Esophagus squamous epithelium (tissue), 4 donors: ENCODE measurements at regions not wholly inside any gene's neighbourhood (a gene's known extent, or its start where the extent isn't known, plus 50 kb on each side); places are given as distances from the start of the nearest gene placed in this dataset.

Experiments used
- POLR2A ChIP-seq, 4 donors: fragments of 450-650 bp; IDR thresholded peaks; one replicate each; pipeline ENCODE4 v1.6.1; 2017; ENCODE audit warnings: antibody characterized with exemption in 4 of 4, mild to moderate bottlenecking in 4 of 4, moderate library complexity in 3 of 4
- TF ChIP-seq, protein P1 (sequence below), 6 experiments: fragments of 450-650 bp in 4 of 6; fragments of 200-600 bp in 2 of 6; sonication (generic) in 2 of 6; IDR thresholded peaks; one replicate each; pipeline ENCODE4 v1.5.1; 2016 to 2019; ENCODE audit warnings: antibody characterized with exemption in 6 of 6, mild to moderate bottlenecking in 4 of 6, moderate library complexity in 4 of 6

DNA sequence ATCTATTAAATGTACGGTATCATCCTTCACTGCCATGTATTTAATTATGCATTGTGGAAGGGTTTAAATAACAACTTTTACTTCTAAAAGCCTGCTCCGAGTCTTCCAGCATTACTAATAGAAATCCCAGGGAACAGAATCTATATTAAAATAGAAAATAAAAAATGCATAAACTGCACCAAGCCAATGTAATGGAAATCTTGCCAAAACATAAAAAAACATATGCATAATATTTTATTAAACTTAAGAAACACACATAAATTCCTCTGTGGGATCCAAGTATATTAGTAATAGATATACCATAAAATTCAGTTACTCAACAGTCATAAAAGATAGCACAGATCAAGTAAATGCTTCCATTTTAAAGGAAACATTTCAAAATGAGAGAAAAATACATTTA, 175.6 kb downstream of the TDRD15 start:
- TF ChIP-seq, protein P1, sequence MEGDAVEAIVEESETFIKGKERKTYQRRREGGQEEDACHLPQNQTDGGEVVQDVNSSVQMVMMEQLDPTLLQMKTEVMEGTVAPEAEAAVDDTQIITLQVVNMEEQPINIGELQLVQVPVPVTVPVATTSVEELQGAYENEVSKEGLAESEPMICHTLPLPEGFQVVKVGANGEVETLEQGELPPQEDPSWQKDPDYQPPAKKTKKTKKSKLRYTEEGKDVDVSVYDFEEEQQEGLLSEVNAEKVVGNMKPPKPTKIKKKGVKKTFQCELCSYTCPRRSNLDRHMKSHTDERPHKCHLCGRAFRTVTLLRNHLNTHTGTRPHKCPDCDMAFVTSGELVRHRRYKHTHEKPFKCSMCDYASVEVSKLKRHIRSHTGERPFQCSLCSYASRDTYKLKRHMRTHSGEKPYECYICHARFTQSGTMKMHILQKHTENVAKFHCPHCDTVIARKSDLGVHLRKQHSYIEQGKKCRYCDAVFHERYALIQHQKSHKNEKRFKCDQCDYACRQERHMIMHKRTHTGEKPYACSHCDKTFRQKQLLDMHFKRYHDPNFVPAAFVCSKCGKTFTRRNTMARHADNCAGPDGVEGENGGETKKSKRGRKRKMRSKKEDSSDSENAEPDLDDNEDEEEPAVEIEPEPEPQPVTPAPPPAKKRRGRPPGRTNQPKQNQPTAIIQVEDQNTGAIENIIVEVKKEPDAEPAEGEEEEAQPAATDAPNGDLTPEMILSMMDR (IDR thresholded peaks at IDR 0.05): no peak
- TF ChIP-seq POLR2A (IDR thresholded peaks at IDR 0.05): no peak
